Vagina (tissue), 2 donors: ENCODE measurements at regions not wholly inside any gene's neighbourhood (a gene's known extent, or its start where the extent isn't known, plus 50 kb on each side); places are given as distances from the start of the nearest gene placed in this dataset.
"Not testable (repeated sequence)": the region's sequence is repeated elsewhere in the genome, so short reads cannot be mapped to it uniquely, and the experiment has no call there.

Experiments
- DNase-seq, 2 donors: peaks; one replicate each; pipeline ENCODE4 v3.0.0-alpha.2; 2017; ENCODE audit errors: extremely low spot score in 2 of 2
- H3K27ac ChIP-seq: fragments of 200-600 bp; sonication (generic); one replicate; pipeline ENCODE4 v1.5.1; 2019
- H3K27me3 ChIP-seq: fragments of 200-600 bp; sonication (generic); one replicate; pipeline ENCODE4 v1.5.1; 2019
- H3K36me3 ChIP-seq, 2 donors: fragments of 200-600 bp; sonication (generic); one replicate each; pipeline ENCODE4 v1.5.1; 2017 to 2019
- H3K4me1 ChIP-seq: fragments of 200-600 bp; sonication (generic); one replicate; pipeline ENCODE4 v1.5.1; 2019
- H3K4me3 ChIP-seq, 2 donors: fragments of 200-600 bp; sonication (generic); 1 replicate in 1 of 2; 2 replicates in 1 of 2; pipeline ENCODE4 v1.5.1; 2016 to 2019
- H3K9me3 ChIP-seq: fragments of 200-600 bp; sonication (generic); one replicate; pipeline ENCODE4 v1.5.1; 2019
- CTCF ChIP-seq, 3 experiments: fragments of 450-650 bp in 2 of 3; fragments of 200-600 bp in 1 of 3; sonication (generic) in 1 of 3; IDR thresholded peaks; one replicate each; pipeline ENCODE4 v1.5.1; 2017 to 2019; ENCODE audit warnings: antibody characterized with exemption in 3 of 3, mild to moderate bottlenecking in 2 of 3, moderate library complexity in 2 of 3
- POLR2A ChIP-seq, 2 donors: fragments of 450-650 bp; IDR thresholded peaks; one replicate each; pipeline ENCODE4 v1.6.1; 2017; ENCODE audit warnings: antibody characterized with exemption in 2 of 2, mild to moderate bottlenecking in 2 of 2, moderate library complexity in 2 of 2
- POLR2AphosphoS5 ChIP-seq, 2 donors: sonication (generic); formaldehyde crosslinking; IDR thresholded peaks; one replicate each; pipeline ENCODE4 v1.9.0; 2017; ENCODE audit warnings: antibody characterized with exemption in 2 of 2, mild to moderate bottlenecking in 2 of 2, low read depth in 1 of 2; ENCODE audit not compliant: insufficient read depth in 1 of 2
- intact Hi-C: fragments of 100-400 bp; cut with DNase I; formaldehyde crosslinking; loops from one replicate; pipeline ENCODE4 v1.15.1; 2023

- no peaks in the 10 kb centered on the region for H3K4me1 ChIP-seq
- H3K36me3 ChIP-seq, result no peaks in the 10 kb centered on the region
- no peak overlapping the region for H3K4me3 ChIP-seq
- intact Hi-C loops, result no loop called here
- TF ChIP-seq POLR2AphosphoS5 (IDR thresholded peaks at IDR 0.05; ENCODE audit: insufficient read depth in 1 of 2, low read depth in 1 of 2) (no peak), CTCF (IDR thresholded peaks at IDR 0.05) (no peak), POLR2A (IDR thresholded peaks at IDR 0.05) (no peak)
- DNase-seq, result no peak
- H3K27ac ChIP-seq, result no peak overlapping the region
- no peaks in the 10 kb centered on the region for H3K9me3 ChIP-seq
- H3K27me3 ChIP-seq, result no peaks in the 10 kb centered on the region
These were observed 247.9 kb downstream of the HNRNPD start for GRCh38 chr4:82125787-82126297.

- no peaks in the 10 kb centered on the region for H3K4me1 ChIP-seq
- no peak overlapping the region for H3K4me3 ChIP-seq
- TF ChIP-seq POLR2A (IDR thresholded peaks at IDR 0.05) (no peak), CTCF (IDR thresholded peaks at IDR 0.05) (no peak), POLR2AphosphoS5 (IDR thresholded peaks at IDR 0.05; ENCODE audit: insufficient read depth in 1 of 2, low read depth in 1 of 2) (no peak)
- DNase-seq, result no peak
- intact Hi-C loops, result no loop called here
- H3K9me3 ChIP-seq, result no peaks in the 10 kb centered on the region
- no peak overlapping the region for H3K27ac ChIP-seq
- no peaks in the 10 kb centered on the region for H3K36me3 ChIP-seq
- no peaks in the 10 kb centered on the region for H3K27me3 ChIP-seq
These were observed 248.6 kb downstream of the HNRNPD start for GRCh38 chr4:82124932-82125786.

GRCh38 chr4:82124365-82124764 is 249.4 kb downstream of the HNRNPD start:
- no peak overlapping the region for H3K27ac ChIP-seq
- no peak for DNase-seq
- no peaks in the 10 kb centered on the region for H3K9me3 ChIP-seq
- no peaks in the 10 kb centered on the region for H3K36me3 ChIP-seq
- intact Hi-C loops, result no loop called here
- no peaks in the 10 kb centered on the region for H3K27me3 ChIP-seq
- TF ChIP-seq POLR2A (IDR thresholded peaks at IDR 0.05), result no peak
- TF ChIP-seq POLR2AphosphoS5 (IDR thresholded peaks at IDR 0.05; ENCODE audit: insufficient read depth in 1 of 2, low read depth in 1 of 2), result no peak
- no peaks in the 10 kb centered on the region for H3K4me1 ChIP-seq
- H3K4me3 ChIP-seq, result no peak overlapping the region

- TF ChIP-seq POLR2AphosphoS5 (IDR thresholded peaks at IDR 0.05; ENCODE audit: insufficient read depth in 1 of 2, low read depth in 1 of 2) (no peak), POLR2A (IDR thresholded peaks at IDR 0.05) (no peak), CTCF (IDR thresholded peaks at IDR 0.05) (no peak)
- intact Hi-C loops, result no loop called here
- no peak for DNase-seq
- Histone ChIP-seq H3K27me3 (no peaks in the 10 kb centered on the region), H3K4me1 (no peaks in the 10 kb centered on the region), H3K4me3 (no peak overlapping the region), H3K27ac (no peak overlapping the region), H3K9me3 (no peaks in the 10 kb centered on the region), H3K36me3 (no peaks in the 10 kb centered on the region)
These were observed 249.9 kb downstream of the HNRNPD start for GRCh38 chr4:82123934-82124333.

GRCh38 chr4:82115183-82115582 is 258.6 kb downstream of the HNRNPD start:
- H3K4me1 ChIP-seq, H3K27me3 ChIP-seq, H3K9me3 ChIP-seq, H3K4me3 ChIP-seq, intact Hi-C loops, DNase-seq, H3K36me3 ChIP-seq, H3K27ac ChIP-seq: not testable (repeated sequence)

- TF ChIP-seq POLR2AphosphoS5 (IDR thresholded peaks at IDR 0.05; ENCODE audit: insufficient read depth in 1 of 2, low read depth in 1 of 2) (no peak), POLR2A (IDR thresholded peaks at IDR 0.05) (no peak), CTCF (IDR thresholded peaks at IDR 0.05) (no peak)
- no peak for DNase-seq
- no peaks in the 10 kb centered on the region for H3K4me1 ChIP-seq
- H3K27me3 ChIP-seq, result no peaks in the 10 kb centered on the region
- no peaks in the 10 kb centered on the region for H3K9me3 ChIP-seq
- intact Hi-C loops, result no loop called here
- H3K4me3 ChIP-seq, result no peak overlapping the region
- no peaks in the 10 kb centered on the region for H3K36me3 ChIP-seq
- no peak overlapping the region for H3K27ac ChIP-seq
These were observed 265.3 kb downstream of the HNRNPD start for GRCh38 chr4:82108506-82108905.
